PC-9 (cell line): ENCODE measurements at regions not wholly inside any gene's neighbourhood (a gene's known extent, or its start where the extent isn't known, plus 50 kb on each side); places are given as distances from the start of the nearest gene placed in this dataset.
A peak's percentile ranks its signal among the peaks of the same experiment; 100 is the strongest.

ENCODE experiments used
- BruUV-seq: library from RNA; stranded (reverse); fragments of 400-500 nt; replicated peaks from 2 replicates; lab custom pipeline; 2021; lab: Mats Ljungman, UMichigan
- CTCF ChIA-PET: fragments of 300-600 bp; sonication (Branson Sonifier 250); formaldehyde crosslinking; loops from one replicate; lab custom pipeline; 2022; ENCODE audit warnings: antibody characterized with exemption; lab: Charles Lee
- POLR2A ChIA-PET: fragments of 300-600 bp; sonication (Branson Sonifier 250); formaldehyde crosslinking; loops from one replicate; lab custom pipeline; 2022; ENCODE audit warnings: antibody characterized with exemption; ENCODE audit not compliant: unreplicated experiment; lab: Charles Lee
- DNase-seq, 2 experiments: peaks; one replicate each; pipeline versions ENCODE4 v3.0.0 to v3.0.0-alpha.2; 2015 to 2022; ENCODE audit warnings: mixed read lengths in 1 of 2
- H2AFZ ChIP-seq: fragments of 200-600 bp; sonication (generic); 2 replicates; pipeline ENCODE4 v1.8.1; 2017; ENCODE audit warnings: antibody characterized with exemption
- H3F3A ChIP-seq: fragments of 200-600 bp; sonication (generic); 2 replicates; pipeline ENCODE4 v1.8.1; 2017; ENCODE audit warnings: antibody characterized with exemption, mild to moderate bottlenecking, low read depth; ENCODE audit not compliant: insufficient read depth
- H3K27ac ChIP-seq: fragments of 200-600 bp; sonication (generic); 2 replicates; pipeline ENCODE4 v1.6.1; 2016; ENCODE audit warnings: mixed run types
- H3K27me3 ChIP-seq: fragments of 200-600 bp; sonication (generic); 2 replicates; pipeline ENCODE4 v1.6.1; 2016; ENCODE audit warnings: low read depth, mixed run types; ENCODE audit not compliant: insufficient read depth
- H3K36me3 ChIP-seq: fragments of 200-600 bp; sonication (generic); 2 replicates; pipeline ENCODE4 v1.6.1; 2016; ENCODE audit warnings: low read depth, mixed run types
- H3K4me1 ChIP-seq: fragments of 200-600 bp; sonication (generic); replicated peaks from 2 replicates; pipeline ENCODE4 v1.6.1; 2016; ENCODE audit warnings: mixed run types; ENCODE audit not compliant: insufficient read depth
- H3K4me2 ChIP-seq: fragments of 200-600 bp; sonication (generic); 2 replicates; pipeline ENCODE4 v1.6.1; 2017; ENCODE audit warnings: mixed run types
- H3K4me3 ChIP-seq: fragments of 200-600 bp; sonication (generic); 2 replicates; pipeline ENCODE4 v1.6.1; 2016; ENCODE audit warnings: mixed run types
- H3K79me2 ChIP-seq: fragments of 200-600 bp; sonication (generic); 2 replicates; pipeline ENCODE4 v1.6.1; 2017; ENCODE audit warnings: low read depth, mixed run types
- H3K9me2 ChIP-seq: fragments of 200-600 bp; sonication (generic); 2 replicates; pipeline ENCODE4 v1.8.1; 2017; ENCODE audit warnings: mild to moderate bottlenecking; ENCODE audit not compliant: insufficient read depth
- H3K9me3 ChIP-seq: fragments of 200-600 bp; sonication (generic); 2 replicates; pipeline ENCODE4 v1.8.1; 2016; ENCODE audit warnings: low read depth; ENCODE audit not compliant: insufficient read depth
- H4K20me1 ChIP-seq: fragments of 200-600 bp; sonication (generic); 2 replicates; pipeline ENCODE4 v1.8.1; 2017; ENCODE audit not compliant: insufficient read depth
- CTCF ChIP-seq: fragments of 200-600 bp; sonication (generic); conservative IDR thresholded peaks from 2 replicates; pipeline ENCODE4 v1.6.1; 2017; ENCODE audit warnings: mixed run types, antibody characterized with exemption, mild to moderate bottlenecking, moderate library complexity
- EZH2 ChIP-seq: fragments of 200-600 bp; sonication (generic); IDR thresholded peaks from 2 replicates; pipeline ENCODE4 v1.8.0; 2017; ENCODE audit warnings: antibody characterized with exemption, low read depth
- intact Hi-C: fragments of 100-400 bp; cut with micrococcal nuclease; formaldehyde crosslinking; loops from one replicate; pipeline ENCODE4 v1.10.0; 2022; ENCODE audit not compliant: unreplicated experiment

GRCh38 chr5:107072967-107073366 is 597.8 kb downstream of the EFNA5 start:
- CTCF ChIA-PET = no interaction called here

GRCh38 chr5:107072440-107072839 is 598.3 kb downstream of the EFNA5 start:
- Histone ChIP-seq H3K9me3 (no peaks in the 10 kb centered on the region; the same call in 1 of the 2 replicates), H2AFZ (peak overlapping the region; percentile 65; the same call in 1 of the 2 replicates), H3K79me2 (no peaks in the 10 kb centered on the region), H3K9me2 (no peaks in the 10 kb centered on the region), H3F3A (no peaks in the 10 kb centered on the region), H3K27me3 (no peaks in the 10 kb centered on the region), H3K36me3 (no peaks in the 10 kb centered on the region), H3K4me3 (no peak overlapping the region), H3K4me1 (no peaks in the 10 kb centered on the region), H3K4me2 (no peak overlapping the region), H4K20me1 (no peaks in the 10 kb centered on the region), H3K27ac (no peak overlapping the region)
- BruUV-seq = no TSS peak
- ChIA-PET POLR2A (no interaction called here), CTCF (no interaction called here)
- intact Hi-C loops = no loop called here
- DNase-seq = no peak
- TF ChIP-seq CTCF = no peak
- TF ChIP-seq EZH2 = no peak

More at GRCh38 chr5:107072967-107073366, 597.8 kb downstream of the EFNA5 start:
- Histone ChIP-seq H3K79me2 (no peaks in the 10 kb centered on the region), H3K27ac (no peak overlapping the region), H3K9me3 (no peaks in the 10 kb centered on the region; the same call in 1 of the 2 replicates), H3F3A (no peaks in the 10 kb centered on the region), H2AFZ (no peak overlapping the region), H3K9me2 (no peaks in the 10 kb centered on the region), H3K27me3 (no peaks in the 10 kb centered on the region), H3K4me2 (no peak overlapping the region), H4K20me1 (no peaks in the 10 kb centered on the region), H3K4me1 (no peaks in the 10 kb centered on the region), H3K4me3 (no peak overlapping the region), H3K36me3 (no peaks in the 10 kb centered on the region)
- BruUV-seq = no TSS peak
- POLR2A ChIA-PET = no interaction called here
- no peak for TF ChIP-seq CTCF
- TF ChIP-seq EZH2 = no peak
- intact Hi-C loops = no loop called here
- DNase-seq = peak in 1 of 2 experiments; percentile 43

GRCh38 chr5:107068782-107069181 is 602.0 kb downstream of the EFNA5 start:
- intact Hi-C loops = no loop called here
- Histone ChIP-seq H4K20me1 (no peaks in the 10 kb centered on the region), H3K79me2 (no peaks in the 10 kb centered on the region), H3K4me1 (no peaks in the 10 kb centered on the region), H3K4me3 (no peak overlapping the region), H3K27me3 (no peaks in the 10 kb centered on the region), H2AFZ (no peak overlapping the region), H3K9me2 (no peaks in the 10 kb centered on the region), H3F3A (no peaks in the 10 kb centered on the region), H3K9me3 (no peaks in the 10 kb centered on the region; the same call in 1 of the 2 replicates), H3K36me3 (no peaks in the 10 kb centered on the region), H3K4me2 (no peak overlapping the region), H3K27ac (no peak overlapping the region)
- no TSS peak for BruUV-seq
- no peak for TF ChIP-seq EZH2
- no peak for TF ChIP-seq CTCF
- ChIA-PET POLR2A (no interaction called here), CTCF (no interaction called here)
- DNase-seq = no peak
